ENCODE measurements at regions not wholly inside any gene's neighbourhood (a gene's known extent, or its start where the extent isn't known, plus 50 kb on each side); places are given as distances from the start of the nearest gene placed in this dataset.

DNA sequence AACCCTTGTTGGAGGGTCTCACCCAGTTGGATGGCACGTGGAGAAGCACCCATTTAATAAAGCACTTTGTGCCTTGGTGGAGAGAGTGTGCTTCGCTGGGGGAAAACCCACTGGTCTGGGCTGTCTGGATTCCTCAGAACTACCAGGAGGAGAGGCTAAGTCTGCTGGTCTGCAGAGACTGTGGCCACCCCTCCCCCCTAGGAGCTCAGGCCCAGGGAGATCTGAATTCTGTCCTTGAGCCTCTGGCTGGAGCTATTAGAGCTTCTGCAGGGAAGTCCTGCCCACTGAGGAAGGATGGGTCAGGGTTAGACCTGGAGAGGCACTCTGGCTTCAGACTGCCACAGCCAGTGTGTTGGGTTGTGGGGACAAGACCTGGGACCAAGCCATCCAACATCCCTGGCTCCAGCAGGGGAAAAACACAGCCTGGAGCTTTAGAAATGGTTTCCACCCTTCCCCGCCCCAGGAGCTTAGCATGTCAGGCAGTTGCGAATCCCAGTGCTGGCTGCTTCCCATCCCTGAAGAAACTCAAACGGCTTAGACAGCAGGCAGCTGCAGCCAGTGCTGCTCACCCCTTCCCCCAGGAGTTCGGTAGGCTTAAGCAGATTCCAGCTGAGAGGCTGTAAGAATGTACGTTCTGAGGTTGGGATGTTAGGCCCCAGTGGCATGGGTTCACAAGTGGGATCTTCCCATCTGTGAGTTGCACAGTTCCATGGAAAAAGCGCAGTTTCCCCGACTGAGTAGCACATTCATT, 288.3 kb downstream of the TGFB2 start:
- DNase-seq (ENCODE audit: low spot score in 2 of 2) (no peak), FAIRE-seq (no peak)

DNA sequence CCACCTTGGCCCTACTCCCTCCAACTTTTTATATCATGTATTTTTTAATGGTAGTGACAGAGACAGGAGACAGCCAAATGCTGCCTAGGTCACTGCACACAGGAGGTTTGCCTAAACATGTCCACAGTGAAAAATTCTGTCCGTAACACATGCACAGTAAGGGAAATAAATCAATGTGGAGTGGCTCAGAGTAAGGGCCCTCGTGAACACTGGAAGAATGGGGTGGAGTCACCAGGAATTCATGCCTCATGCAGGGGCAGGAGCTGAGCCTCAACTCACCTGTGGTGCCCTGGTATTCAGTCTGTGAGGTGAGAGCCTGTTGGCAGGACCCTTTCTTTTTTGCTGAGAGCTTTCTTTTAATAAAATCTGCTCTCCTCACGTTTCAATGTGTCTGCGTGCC, 289.1 kb downstream of the TGFB2 start:
- DNase-seq (ENCODE audit: low spot score in 2 of 2) (no peak), FAIRE-seq (no peak)

DNA sequence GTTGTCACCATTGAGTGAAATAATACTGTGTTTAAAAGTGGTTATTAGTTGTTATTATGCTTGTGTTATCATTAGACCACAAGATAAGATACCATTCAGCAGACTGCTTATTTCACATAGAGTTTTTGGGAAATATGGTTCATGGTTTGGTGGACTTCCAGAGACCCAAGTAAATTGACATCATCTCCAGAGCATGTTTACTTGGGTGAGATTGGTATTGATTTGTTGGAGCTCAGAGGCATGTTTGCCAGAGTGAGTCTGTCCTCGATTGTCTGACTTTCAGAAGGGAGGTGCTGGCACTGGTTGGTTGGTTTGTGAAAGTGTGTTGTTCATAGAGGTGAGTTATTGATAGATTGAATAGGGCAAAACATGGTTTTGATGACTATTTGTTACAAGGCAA, 291.4 kb downstream of the TGFB2 start:
- no peak for DNase-seq (ENCODE audit: low spot score in 2 of 2)

DNA sequence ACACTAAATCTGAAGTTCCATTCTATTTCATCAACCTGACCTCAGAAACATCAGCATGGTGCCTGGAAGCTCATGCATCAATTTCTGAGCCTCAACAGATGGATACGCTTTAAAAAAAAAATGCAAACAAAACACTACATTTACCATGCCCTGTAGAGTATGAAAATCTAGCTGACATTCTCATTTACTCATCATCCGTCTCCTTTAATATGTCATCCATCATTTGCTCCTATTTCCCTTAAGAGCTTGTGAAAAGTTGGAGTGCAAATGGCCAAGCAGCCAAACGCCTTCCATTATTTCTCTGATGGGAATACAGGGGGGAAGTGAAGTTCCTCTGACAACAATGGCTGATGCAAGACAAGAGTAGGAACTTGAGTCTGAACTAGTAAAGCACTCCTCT, 295.0 kb downstream of the TGFB2 start:
- no peak for FAIRE-seq
- DNase-seq (ENCODE audit: low spot score in 2 of 2) = no peak

More for the DNA sequence above, 291.4 kb downstream of the TGFB2 start:
- no peak for FAIRE-seq

DNA sequence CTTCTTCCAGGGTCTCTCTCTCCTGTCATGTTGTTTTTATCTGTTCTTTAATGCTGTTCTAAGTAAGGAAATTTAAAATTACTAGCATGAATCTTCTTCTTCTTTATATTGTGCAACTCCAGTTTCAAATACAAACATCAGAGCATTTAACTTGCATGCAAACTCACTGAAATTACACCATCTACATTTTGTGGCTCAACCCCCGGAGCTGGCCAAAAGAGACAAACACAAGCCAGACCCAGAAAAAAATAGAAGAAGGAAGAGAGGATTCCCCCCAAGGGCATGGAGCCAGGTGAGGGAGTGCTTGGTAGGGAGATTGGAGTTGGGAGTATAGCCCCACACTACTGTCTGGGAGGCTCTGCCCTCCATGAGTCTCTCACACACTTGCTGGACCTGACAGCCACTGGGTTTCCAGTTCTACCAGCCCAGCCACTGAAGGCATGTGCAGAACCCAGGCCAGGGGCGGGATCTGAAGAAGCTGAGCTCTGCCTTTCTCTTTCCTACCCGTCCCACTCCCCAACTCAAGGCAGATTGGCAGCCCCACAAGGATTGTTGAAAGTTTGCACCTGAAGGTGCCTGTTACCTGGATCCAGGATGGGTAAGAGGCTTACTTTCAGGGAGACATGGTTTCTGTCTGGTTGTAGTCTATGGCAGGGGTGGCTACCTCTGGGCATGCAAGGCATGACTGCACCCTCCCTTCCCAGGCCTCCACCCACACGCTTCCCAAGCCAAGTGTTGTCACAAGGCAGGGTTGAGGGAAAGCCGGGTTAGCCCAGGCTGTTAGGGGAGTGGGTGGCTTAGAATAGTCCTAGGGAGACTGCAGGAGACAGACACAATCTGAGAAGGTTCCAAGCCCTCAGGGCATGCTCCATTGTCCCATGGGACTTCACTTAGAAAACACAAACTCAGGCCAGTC, 297.2 kb downstream of the TGFB2 start:
- FAIRE-seq (no peak), DNase-seq (ENCODE audit: low spot score in 2 of 2) (no peak)

DNA sequence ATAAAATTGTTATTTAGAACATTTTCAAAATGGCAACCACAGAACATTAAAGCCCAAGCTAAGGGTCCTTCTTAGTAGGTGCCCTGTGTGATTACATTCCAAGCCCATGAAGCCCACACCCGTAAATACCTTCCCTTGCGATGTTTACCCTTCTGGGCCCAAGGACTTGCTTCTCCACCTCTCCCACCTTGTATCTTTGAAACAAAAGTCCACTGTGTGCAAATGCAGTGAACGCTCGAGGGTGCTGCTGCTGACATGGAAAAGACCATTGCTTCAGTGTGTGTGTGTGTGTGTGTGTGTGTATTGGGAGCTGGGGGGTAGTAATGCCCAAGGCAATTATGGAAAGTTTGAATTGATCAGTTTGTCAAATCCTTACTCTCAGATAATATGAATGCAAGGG, 298.1 kb downstream of the TGFB2 start:
- FAIRE-seq = no peak
- no peak for DNase-seq (ENCODE audit: low spot score in 2 of 2)

DNA sequence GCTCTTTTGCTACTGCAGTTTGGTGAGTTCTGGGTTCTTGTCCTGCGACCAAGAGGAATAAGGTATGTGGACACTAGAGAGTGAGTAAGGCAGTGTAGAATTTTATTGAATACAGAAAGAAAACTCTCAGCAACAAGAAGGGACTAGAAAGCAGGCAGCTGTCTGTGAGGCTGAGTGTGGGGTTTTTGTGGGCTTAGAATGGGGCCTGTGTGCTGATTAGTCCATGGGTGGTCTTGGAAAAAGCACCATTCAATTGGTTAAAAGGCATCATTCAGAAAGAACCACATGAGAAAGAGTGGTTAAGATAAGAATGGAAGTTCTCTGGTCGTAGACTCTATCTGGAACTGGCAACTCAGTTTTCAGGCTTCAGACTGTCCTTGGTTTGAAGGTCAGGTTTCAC, 298.8 kb downstream of the TGFB2 start:
- FAIRE-seq = no peak
- DNase-seq (ENCODE audit: low spot score in 2 of 2) = no peak

DNA sequence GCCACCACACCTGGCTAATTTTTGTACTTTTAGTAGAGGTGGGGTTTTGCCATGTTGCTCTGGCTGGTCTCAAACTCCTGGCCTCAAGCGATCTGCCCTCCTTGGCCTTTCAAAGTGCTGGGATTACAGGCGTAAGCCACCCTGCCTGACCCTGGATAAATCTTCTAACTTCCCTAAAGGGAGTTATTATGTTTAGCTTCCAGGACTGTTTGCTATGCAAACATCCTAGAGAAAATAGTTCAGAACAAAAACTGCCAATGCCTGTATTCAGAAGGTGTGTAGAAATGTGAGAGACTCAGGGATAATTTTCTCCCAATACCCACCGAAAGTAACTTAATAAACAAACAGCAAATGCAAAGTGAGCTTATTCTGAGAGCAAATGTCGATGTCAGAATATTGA, 301.2 kb downstream of the TGFB2 start:
- no peak for DNase-seq (ENCODE audit: low spot score in 2 of 2)
- FAIRE-seq = no peak

DNA sequence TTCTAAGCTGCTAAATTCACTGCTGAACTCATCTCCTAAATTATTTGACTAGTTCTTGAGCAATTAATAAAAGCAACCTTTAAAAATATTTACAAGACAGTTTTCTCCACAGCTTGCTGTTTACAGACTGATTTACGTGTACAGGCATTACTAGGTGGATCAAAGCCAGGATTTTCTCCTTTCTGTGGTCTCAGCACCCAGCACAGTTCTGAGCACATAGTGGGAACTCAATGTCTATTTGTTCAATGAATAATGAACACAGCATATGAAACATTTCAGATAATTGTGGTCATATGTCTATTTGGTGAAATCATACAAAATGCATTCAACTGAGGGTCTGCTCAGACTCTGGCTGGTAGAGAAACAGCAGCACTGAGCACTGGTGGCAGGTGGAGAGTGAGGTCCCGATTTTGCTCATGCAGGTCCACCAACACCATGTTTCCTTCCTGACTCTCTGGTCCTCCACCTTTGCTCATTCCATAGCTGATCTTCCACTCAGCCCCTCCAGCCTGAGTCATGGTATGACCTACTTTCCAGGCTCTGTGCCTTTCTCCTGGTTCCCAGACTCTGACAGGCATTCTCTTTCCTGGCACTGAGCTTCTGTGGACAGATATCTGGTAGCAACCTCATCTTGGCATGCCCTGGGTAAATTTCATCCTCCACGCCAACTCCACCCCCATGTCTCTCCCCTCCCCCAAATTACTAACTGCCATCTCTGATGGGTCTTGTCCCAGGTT, 311.3 kb downstream of the TGFB2 start:
- no peak for DNase-seq (ENCODE audit: low spot score in 2 of 2)
- FAIRE-seq = no peak

DNA sequence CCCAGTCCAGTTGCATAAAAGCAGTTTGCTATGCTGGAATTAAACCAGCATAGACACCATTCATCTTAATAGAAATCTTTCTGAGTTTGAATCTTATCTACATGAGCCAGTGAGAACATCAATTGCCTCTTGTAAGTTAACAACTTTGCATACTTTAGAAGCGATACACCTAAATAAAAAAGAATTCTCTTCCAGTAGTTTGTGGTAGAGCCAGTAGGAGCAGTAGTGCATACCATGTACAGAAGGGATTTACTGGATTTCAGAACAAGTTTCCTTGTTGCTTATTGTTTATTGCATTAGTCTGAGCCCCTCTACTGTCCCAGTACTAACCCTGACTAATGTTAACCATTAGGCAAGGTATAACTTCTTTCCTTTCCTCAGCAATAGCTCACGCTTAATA, 313.1 kb downstream of the TGFB2 start:
- no peak for DNase-seq (ENCODE audit: low spot score in 2 of 2)
- no peak for FAIRE-seq

DNA sequence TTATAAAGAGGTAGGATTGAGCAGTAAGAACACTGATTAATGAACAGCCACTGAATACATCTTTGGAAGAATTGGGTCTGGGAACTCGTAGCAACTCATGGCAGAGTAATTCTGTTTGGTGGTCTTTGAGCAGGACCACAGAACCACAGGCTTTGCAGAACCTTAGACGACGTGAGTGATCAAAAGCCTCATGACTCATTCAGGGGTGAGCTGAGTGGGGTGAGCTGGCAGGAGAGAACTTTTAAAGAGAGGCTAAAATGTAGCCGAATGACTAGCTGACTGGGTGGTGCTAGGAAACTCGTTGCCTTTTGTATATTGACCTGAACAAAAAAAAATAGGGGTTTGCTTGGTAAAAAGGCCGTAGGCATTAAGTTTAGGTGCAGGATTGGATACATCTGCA, 313.8 kb downstream of the TGFB2 start:
- FAIRE-seq (no peak), DNase-seq (ENCODE audit: low spot score in 2 of 2) (no peak)

DNA sequence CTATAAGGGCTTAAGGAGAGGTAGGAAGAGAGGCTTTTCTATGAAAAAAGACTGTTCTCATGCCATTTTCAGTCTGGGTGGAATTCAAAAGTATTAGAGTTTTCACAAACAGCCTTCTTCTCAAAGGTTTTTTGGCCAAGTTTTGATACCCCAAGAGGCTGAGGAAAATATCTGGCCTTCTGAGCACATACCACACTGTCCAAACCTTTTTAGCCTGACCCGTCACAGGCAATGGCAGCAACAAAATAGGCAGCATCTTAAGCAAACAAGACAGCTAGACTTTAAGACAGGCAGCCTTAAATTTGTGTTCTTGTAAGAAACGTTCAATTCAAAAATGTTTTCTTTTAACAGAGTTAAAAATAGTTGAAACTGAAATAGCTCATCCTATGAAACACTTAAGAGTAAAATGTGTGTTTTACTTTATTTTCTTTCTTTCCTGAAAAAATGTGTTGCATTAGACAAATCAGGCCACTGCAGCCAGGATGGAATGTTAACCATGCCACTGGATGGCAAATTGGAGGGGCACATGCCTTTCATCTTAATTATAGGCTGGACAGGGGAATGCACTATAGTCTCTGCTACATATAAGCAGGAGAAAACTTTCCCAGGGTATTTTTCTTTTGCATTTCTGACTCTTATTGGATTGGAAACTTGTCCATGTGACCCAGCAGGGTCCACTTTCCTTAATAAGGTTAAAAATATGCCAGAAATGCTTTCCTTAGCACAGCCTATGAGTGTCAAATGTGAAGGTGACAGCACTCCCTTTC, 315.0 kb downstream of the TGFB2 start:
- FAIRE-seq (no peak), DNase-seq (ENCODE audit: low spot score in 2 of 2) (no peak)

DNA sequence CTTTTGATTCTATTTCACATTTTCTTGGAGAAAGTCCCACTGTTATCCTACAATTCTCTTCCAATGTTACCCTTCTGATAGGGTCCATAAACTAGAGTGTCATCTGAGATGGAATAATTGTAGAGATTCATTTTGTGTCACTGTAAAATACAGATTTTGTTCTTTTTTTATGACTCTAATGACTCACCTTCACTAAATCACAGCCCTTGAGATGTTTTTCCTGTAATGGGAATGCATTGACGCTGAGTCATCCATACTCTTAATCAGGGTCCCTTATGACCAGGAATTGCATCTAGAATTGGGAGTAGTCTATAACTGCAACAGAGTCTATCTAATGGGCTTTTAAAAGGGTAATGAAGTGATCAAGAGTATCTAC, 315.5 kb downstream of the TGFB2 start:
- no peak for DNase-seq (ENCODE audit: low spot score in 2 of 2)
- FAIRE-seq = no peak

DNA sequence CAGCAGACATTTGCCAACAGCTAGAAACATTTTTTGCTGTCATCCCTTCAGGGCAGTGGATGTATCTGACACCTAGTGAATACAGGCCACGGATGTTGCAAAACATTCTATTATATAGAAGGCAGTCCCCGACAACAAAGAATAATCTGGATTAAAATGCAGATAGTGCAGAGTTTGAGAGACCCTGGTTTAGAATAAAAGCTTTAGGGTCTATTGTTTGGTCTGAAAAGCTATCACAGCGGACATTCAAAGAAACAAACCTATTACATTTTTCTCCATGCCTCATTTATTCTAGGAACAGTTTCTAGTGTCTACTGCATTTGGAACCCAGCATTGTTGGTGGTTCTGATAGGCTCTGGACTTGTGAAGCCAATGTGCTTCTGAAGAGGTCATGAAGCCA, 316.3 kb downstream of the TGFB2 start:
- FAIRE-seq = no peak
- DNase-seq (ENCODE audit: low spot score in 2 of 2) = no peak

DNA sequence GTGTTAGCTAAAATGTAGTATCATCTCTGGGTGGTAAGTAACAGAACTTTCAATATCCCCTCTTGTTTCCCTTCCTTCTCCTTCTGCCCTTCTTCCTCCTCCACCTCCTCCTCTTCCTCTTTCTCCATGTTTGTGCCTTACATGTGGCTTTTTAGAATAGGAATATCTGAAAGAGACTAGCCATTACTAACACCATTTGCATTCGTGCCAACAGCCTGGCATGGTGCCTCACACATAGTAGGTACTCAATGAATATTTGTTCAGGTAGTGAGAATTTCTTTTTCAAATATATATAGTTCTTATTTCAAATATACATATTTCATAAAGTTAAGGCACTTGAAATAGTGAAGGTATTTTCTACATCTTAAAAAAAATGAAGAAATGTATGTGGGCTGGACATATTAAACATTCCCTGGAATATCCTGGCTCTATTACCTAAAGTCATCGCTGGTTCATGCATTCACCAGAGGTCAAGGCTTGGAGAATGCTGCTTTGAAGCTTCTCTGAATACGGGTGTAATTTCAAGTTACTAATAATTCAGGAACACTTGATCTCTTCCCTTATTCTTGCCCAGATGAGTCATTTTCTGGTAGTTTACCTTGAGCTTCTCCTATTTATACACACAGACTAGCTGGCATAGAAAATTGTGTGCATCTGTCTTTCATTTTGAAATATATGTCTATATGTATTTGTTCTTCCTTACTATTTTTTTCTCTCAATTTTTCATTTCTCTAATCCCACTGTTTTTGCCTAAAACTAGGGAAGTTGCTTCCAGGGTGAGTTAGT, 319.4 kb downstream of the TGFB2 start:
- FAIRE-seq (no peak), DNase-seq (ENCODE audit: low spot score in 2 of 2) (no peak)

DNA sequence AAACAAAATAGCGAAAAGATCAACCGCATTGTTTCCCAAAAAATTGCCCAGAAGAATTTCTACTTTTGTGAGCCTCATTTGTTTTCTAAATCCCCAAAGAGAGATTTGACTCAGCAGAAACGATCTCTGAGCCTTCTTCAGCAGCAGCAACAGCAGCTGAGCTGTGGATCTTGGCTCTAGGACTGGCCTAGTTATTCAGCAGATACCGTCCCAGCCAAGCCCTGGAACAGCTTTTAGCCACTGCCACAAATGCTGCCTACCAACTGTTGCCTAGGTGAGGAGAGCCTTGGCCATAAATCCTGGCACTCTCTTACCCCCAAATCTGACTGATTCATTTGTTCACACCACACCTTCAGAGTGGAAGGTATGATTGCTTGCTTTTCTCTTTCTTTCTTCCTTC, 320.1 kb downstream of the TGFB2 start:
- DNase-seq (ENCODE audit: low spot score in 2 of 2) (peak; percentile 4 to 35), FAIRE-seq (no peak)

DNA sequence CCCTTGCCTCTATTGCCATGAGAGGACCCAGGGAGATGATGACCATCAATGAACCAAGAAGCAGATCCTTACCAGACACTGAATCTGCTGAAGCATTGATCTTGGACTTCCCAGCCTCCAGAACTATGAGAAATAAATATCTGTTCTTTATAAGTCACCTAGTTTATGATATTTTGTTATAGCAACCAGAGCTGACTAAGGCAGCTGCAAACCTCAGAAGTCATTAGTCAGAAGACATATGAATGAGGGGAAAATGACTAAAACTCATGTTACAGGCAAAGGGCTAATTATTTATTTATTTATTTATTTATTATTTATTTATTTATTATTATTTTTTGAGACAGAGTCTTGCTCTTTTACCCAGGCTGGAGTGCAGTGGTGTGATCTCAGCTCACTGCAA, 321.1 kb downstream of the TGFB2 start:
- DNase-seq (ENCODE audit: low spot score in 2 of 2) = no peak
- no peak for FAIRE-seq

DNA sequence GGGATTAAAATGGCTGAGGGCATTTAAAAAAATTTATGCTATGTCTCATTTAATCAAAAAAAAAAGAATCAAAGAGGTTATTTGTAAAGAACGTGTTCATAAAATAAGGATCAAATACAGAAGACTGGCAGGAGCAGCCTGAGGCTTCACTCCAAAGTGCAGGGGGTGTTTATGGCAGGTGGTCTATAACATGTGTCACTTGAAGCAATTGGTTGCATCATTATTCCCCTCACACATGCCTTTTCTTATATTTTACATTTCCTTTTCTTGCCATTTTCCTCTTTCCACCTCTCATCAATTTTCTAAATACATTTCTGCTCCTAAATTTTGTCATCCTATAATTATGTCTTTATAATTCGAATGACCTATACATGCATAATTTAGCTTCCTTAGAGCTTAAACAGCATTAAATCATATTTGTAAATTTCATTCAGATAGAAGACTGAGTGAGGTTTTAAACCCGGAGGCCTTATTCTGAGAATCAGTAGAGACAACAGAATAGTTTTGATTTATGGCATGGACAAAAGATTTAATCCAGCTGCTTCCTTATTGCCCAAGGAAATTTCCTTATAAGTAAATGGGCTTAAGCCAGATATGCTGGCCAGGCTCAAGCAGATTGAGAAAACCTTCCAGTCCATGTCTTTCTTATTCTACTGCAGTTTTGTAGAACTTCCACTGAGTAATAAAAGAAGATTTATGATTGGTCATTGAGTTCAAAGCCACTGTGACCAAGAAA, 322.8 kb downstream of the TGFB2 start:
- FAIRE-seq = no peak
- no peak for DNase-seq (ENCODE audit: low spot score in 2 of 2)

DNA sequence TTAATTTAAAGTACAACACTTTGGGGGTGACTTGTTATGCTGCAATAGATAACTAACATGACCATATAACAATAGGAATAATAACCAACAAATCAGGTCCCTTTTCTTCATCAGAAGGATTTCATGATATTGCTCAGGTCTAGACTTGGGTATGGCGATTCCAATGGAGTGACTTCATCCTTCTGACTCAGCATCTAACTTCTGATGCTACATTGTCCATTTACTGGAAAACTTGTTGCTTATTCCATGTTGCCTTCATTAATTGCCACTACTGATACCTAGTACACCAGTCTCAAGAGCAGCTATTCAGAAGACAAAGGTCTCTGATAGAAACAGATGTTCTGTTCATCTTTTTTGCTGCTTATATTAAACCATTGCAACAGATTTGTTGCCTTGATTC, 324.3 kb downstream of the TGFB2 start:
- no peak for DNase-seq (ENCODE audit: low spot score in 2 of 2)
- no peak for FAIRE-seq
